ENCODE measurements at regions not wholly inside any gene's neighbourhood (a gene's known extent, or its start where the extent isn't known, plus 50 kb on each side); places are given as distances from the start of the nearest gene placed in this dataset.

- TF ChIP-seq POLR2A (IDR thresholded peaks at IDR 0.05; ENCODE audit: low read depth, low read length) = no peak
- no peak for TF ChIP-seq POLR2AphosphoS5 (IDR thresholded peaks at IDR 0.05; ENCODE audit: low read depth, low read length)
- no peak for TF ChIP-seq TAF1 (IDR thresholded peaks at IDR 0.05; ENCODE audit: borderline replicate concordance, low read depth, low read length)
Measured at GRCh38 chr1:185401019-185401418, 84.0 kb upstream of the IVNS1ABP start.
